OCI-LY3 (cell line): ENCODE measurements at regions not wholly inside any gene's neighbourhood (a gene's known extent, or its start where the extent isn't known, plus 50 kb on each side); places are given as distances from the start of the nearest gene placed in this dataset.

Source experiments
- EZH2phosphoT487 ChIP-seq: fragments of 200-600 bp; shearing (Covaris generic); IDR thresholded peaks from 2 replicates; pipeline ENCODE4 v1.6.1; 2018; ENCODE audit warnings: antibody characterized with exemption, mixed run types, low read depth
- TF ChIP-seq, protein P1 (sequence below): fragments of 200-600, 300-600 bp; sonication (generic); IDR thresholded peaks from 2 replicates; pipeline ENCODE4 v1.5.1; 2014; ENCODE audit warnings: antibody characterized with exemption, low read length, low read depth

DNA sequence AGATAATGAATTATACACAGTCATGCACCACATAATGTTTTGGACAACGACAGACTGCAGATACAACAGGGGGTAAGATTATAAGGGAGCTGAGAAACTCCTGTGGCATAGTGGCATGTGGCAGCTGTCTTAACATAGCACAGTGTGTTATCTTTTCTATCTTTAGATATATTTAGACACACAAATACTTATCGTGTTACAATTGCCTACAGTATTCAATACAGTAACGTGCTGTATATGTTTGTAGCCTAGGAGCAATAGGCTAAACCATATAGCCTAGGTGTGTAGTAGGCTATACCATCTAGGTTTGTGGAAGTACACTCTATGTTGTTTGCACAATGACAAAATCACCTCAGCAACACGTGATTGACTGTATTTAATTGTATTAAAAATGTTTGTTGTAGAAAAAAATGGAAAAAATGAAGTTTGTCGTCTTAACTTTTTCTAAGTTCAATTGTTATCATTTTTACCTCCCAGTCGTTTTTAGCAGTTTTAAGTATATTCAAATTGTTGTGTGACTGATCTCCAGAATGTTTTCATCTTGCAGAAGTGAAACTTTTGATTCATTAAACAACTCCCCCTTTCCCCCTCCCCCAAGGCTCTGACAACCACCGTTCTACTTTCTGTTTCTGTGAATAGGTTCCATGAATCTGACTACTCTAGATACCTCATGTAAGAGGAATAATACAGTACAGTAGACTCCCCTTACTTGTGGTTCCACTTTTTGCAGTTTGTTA lies 351.0 kb upstream of the B3GALT2 start:
- TF ChIP-seq, protein P1, sequence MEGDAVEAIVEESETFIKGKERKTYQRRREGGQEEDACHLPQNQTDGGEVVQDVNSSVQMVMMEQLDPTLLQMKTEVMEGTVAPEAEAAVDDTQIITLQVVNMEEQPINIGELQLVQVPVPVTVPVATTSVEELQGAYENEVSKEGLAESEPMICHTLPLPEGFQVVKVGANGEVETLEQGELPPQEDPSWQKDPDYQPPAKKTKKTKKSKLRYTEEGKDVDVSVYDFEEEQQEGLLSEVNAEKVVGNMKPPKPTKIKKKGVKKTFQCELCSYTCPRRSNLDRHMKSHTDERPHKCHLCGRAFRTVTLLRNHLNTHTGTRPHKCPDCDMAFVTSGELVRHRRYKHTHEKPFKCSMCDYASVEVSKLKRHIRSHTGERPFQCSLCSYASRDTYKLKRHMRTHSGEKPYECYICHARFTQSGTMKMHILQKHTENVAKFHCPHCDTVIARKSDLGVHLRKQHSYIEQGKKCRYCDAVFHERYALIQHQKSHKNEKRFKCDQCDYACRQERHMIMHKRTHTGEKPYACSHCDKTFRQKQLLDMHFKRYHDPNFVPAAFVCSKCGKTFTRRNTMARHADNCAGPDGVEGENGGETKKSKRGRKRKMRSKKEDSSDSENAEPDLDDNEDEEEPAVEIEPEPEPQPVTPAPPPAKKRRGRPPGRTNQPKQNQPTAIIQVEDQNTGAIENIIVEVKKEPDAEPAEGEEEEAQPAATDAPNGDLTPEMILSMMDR, result no peak
- no peak for TF ChIP-seq EZH2phosphoT487
